ENCODE measurements at regions not wholly inside any gene's neighbourhood (a gene's known extent, or its start where the extent isn't known, plus 50 kb on each side); places are given as distances from the start of the nearest gene placed in this dataset.

DNA sequence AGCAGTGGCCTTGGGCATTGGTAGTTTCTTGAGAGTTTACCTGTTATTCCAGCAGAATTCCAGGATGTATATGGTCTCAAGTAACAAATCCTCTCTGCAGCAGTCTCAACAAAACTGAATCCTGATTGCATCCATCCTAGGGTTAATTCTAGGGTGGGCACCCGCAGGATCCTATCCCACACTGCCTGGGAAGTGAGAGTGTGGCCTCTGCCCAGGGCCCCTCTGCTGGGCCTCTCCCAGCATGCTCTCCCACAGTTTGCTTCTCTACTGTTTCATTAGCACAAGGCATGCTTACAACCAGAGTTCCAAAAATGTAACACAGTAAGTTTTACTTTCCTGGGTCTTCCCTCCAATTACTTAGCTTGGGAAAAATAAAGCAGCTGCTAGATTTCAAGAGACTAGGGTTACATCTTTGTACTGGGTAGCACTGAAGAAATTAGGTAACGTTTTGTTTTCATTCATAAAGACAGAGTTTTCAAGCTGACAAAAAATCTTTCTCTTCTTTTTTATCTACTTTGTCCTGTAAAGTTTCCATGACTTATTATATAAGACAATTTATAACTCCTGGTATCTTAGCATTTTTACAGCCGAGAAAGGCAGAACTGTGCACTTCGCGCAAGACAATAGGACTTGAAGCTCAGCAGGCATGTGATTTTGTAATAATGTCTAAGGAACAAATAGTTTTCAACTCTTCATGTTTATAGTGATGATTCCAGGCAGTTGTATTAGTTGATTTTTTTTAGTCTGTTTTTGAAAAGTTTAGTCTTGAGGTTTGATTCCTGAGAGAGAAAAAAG lies 131.2 kb upstream of the PCDH18 start:
- no peak overlapping the region for H3K4me3 Mint-ChIP-seq
- intact Hi-C loops (cut with micrococcal nuclease): no loop called here
- CTCF ChIA-PET: interaction anchor here (0.6 kb wide), 1 partner anchor 119 kb away, joined by 4 read pairs; no protein-coding TSS in a partner anchor

DNA sequence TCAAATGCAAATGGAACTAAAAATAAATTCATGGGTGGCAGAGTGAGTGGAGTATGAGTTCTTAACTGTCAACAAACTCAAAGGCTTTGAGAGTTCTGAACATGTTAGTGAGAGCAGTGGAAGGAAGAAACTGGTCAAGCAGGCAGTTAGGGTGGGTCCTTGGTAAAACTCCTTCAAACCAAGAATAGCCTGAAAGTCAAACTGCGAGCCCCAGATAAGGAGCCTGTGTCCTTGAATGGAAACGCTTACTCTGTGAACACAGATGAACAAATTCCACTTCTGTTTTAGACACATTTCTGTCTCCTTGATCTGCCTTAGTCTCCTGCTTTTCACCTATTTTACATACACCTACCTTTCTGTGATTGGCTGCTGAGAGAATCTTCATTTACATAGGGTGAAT lies 129.4 kb upstream of the PCDH18 start:
- no peak overlapping the region for H3K27ac ChIP-seq (ENCODE audit: low read depth, low read length)
- H3K4me3 ChIP-seq (ENCODE audit: low read length): no peak overlapping the region
- intact Hi-C loops (cut with micrococcal nuclease): no loop called here

More for the DNA sequence above, 131.2 kb upstream of the PCDH18 start:
- H3K36me3 Mint-ChIP-seq: no peaks in the 10 kb centered on the region
- Histone ChIP-seq H3K36me3 (ENCODE audit: control insufficient read depth in 2 of 3, insufficient read depth in 3 of 3, low read length in 3 of 3) (no peaks in the 10 kb centered on the region), H3K9me3 (ENCODE audit: control insufficient read depth in 2 of 3, low read length in 3 of 3) (no peaks in the 10 kb centered on the region), H3K27ac (ENCODE audit: low read depth, low read length) (no peak overlapping the region), H3K4me1 (ENCODE audit: control insufficient read depth in 2 of 2, insufficient read depth in 2 of 2, low read length in 2 of 2) (no peaks in the 10 kb centered on the region), H3K4me3 (ENCODE audit: low read length) (no peak overlapping the region), H3K27me3 (ENCODE audit: control insufficient read depth in 2 of 2, insufficient read depth in 2 of 2, low read length in 2 of 2) (no peaks in the 10 kb centered on the region)
- no peak overlapping the region for H3K27ac Mint-ChIP-seq
- H3K9me3 Mint-ChIP-seq: peaks cover 0 to 14% (median 2%) of the 10 kb centered on the region in 11 donors
- no peak for DNase-seq
- no peaks in the 10 kb centered on the region for H3K27me3 Mint-ChIP-seq
- ATAC-seq: no peak
- H3K4me1 Mint-ChIP-seq: no peaks in the 10 kb centered on the region
- POLR2A ChIA-PET: no interaction called here

DNA sequence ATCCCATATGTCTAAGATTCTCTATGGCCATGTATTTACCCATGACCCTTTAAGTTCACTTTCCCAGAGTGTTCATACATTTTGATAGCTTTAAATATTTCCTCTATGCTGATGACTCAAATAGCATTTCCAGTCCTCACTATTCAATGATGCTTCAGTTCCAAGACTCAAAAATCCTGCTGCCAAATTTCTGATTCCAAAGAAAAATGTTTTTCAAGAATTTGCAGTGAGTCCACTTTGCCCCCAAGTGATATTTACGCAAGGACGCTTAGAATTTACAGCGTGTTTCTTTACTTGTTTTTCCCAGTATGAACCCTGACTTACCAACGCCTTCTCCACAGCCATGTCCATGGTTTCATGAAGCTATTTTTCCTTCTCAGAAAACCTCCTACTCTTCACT lies 127.9 kb upstream of the PCDH18 start:
- ChIA-PET CTCF (no interaction called here), POLR2A (no interaction called here)
- Histone ChIP-seq H3K4me1 (ENCODE audit: control insufficient read depth in 2 of 2, insufficient read depth in 2 of 2, low read length in 2 of 2) (no peaks in the 10 kb centered on the region), H3K27me3 (ENCODE audit: control insufficient read depth in 2 of 2, insufficient read depth in 2 of 2, low read length in 2 of 2) (no peaks in the 10 kb centered on the region), H3K36me3 (ENCODE audit: control insufficient read depth in 2 of 3, insufficient read depth in 3 of 3, low read length in 3 of 3) (no peaks in the 10 kb centered on the region), H3K27ac (ENCODE audit: low read depth, low read length) (no peak overlapping the region), H3K4me3 (ENCODE audit: low read length) (no peak overlapping the region), H3K9me3 (ENCODE audit: control insufficient read depth in 2 of 3, low read length in 3 of 3) (no peaks in the 10 kb centered on the region)
- H3K27ac Mint-ChIP-seq: no peak overlapping the region
- peaks cover 0 to 8% (median 2%) of the 10 kb centered on the region in 11 donors for H3K9me3 Mint-ChIP-seq
- H3K36me3 Mint-ChIP-seq: no peaks in the 10 kb centered on the region
- no peaks in the 10 kb centered on the region for H3K27me3 Mint-ChIP-seq
- intact Hi-C loops (cut with micrococcal nuclease): no loop called here
- ATAC-seq: no peak
- no peak overlapping the region for H3K4me3 Mint-ChIP-seq
- no peaks in the 10 kb centered on the region for H3K4me1 Mint-ChIP-seq
- no peak for DNase-seq

More for the DNA sequence above, 129.4 kb upstream of the PCDH18 start:
- H3K36me3 Mint-ChIP-seq: no peaks in the 10 kb centered on the region
- no peak overlapping the region for H3K27ac Mint-ChIP-seq
- Histone ChIP-seq H3K9me3 (ENCODE audit: control insufficient read depth in 2 of 3, low read length in 3 of 3) (no peaks in the 10 kb centered on the region), H3K36me3 (ENCODE audit: control insufficient read depth in 2 of 3, insufficient read depth in 3 of 3, low read length in 3 of 3) (no peaks in the 10 kb centered on the region), H3K27me3 (ENCODE audit: control insufficient read depth in 2 of 2, insufficient read depth in 2 of 2, low read length in 2 of 2) (no peaks in the 10 kb centered on the region), H3K4me1 (ENCODE audit: control insufficient read depth in 2 of 2, insufficient read depth in 2 of 2, low read length in 2 of 2) (no peaks in the 10 kb centered on the region)
- DNase-seq (no peak), ATAC-seq (no peak)
- no peaks in the 10 kb centered on the region for H3K27me3 Mint-ChIP-seq
- no peaks in the 10 kb centered on the region for H3K4me1 Mint-ChIP-seq
- POLR2A ChIA-PET: no interaction called here
- H3K4me3 Mint-ChIP-seq: no peak overlapping the region
- CTCF ChIA-PET: no interaction called here
- peaks cover 0 to 14% (median 2%) of the 10 kb centered on the region in 11 donors for H3K9me3 Mint-ChIP-seq

DNA sequence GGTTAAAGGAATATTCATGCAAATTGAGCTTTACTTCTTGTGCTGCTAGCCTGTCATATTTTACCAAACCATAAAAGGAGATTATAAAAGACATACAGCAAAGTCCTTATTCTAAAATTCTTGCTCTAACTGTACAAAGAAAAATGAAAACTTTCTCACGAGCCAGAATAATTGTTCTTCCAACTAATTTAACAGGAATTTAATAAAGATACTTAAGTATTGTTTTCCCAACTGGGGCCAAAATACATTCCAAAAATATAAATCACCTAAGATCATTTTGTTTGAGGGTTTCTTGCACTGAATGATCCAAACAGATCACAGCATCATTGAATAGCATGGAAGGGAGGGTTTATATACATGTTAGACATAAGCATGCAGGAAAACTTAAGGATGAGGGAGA lies 127.1 kb upstream of the PCDH18 start:
- Histone ChIP-seq H3K4me1 (ENCODE audit: control insufficient read depth in 2 of 2, insufficient read depth in 2 of 2, low read length in 2 of 2) (no peaks in the 10 kb centered on the region), H3K27me3 (ENCODE audit: control insufficient read depth in 2 of 2, insufficient read depth in 2 of 2, low read length in 2 of 2) (no peaks in the 10 kb centered on the region), H3K9me3 (ENCODE audit: control insufficient read depth in 2 of 3, low read length in 3 of 3) (no peaks in the 10 kb centered on the region), H3K36me3 (ENCODE audit: control insufficient read depth in 2 of 3, insufficient read depth in 3 of 3, low read length in 3 of 3) (no peaks in the 10 kb centered on the region), H3K27ac (ENCODE audit: low read depth, low read length) (no peak overlapping the region), H3K4me3 (ENCODE audit: low read length) (no peak overlapping the region)
- ChIA-PET CTCF (no interaction called here), POLR2A (no interaction called here)
- no peaks in the 10 kb centered on the region for H3K36me3 Mint-ChIP-seq
- H3K4me3 Mint-ChIP-seq: no peak overlapping the region
- no peak overlapping the region for H3K27ac Mint-ChIP-seq
- H3K27me3 Mint-ChIP-seq: no peaks in the 10 kb centered on the region
- peaks cover 0 to 4% (median 0%) of the 10 kb centered on the region in 11 donors for H3K9me3 Mint-ChIP-seq
- ATAC-seq (no peak), DNase-seq (no peak)
- intact Hi-C loops (cut with micrococcal nuclease): no loop called here
- no peaks in the 10 kb centered on the region for H3K4me1 Mint-ChIP-seq

DNA sequence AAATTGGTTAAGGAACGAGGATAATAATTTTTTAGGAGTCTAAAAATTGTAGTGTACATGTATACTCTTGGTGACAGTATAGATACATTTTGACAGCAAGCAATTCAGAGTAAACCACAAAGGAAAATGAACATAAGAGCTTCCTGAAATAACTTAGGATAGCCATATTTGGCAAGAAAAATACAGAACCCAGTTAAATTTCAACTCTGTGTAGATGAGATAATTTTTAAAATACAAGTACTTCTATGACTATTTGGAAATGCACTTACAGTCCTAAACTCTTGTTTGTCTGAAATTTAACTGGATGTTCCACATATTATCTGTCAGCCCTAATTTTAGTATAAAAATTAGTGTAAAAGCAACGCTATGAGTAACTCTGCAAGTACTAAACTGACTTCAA lies 124.4 kb upstream of the PCDH18 start:
- H3K4me1 ChIP-seq (ENCODE audit: control insufficient read depth in 2 of 2, insufficient read depth in 2 of 2, low read length in 2 of 2): no peaks in the 10 kb centered on the region
- H3K27me3 ChIP-seq (ENCODE audit: control insufficient read depth in 2 of 2, insufficient read depth in 2 of 2, low read length in 2 of 2): no peaks in the 10 kb centered on the region
- CTCF ChIA-PET: no interaction called here
- H3K4me1 Mint-ChIP-seq: no peaks in the 10 kb centered on the region
- DNase-seq: no peak
- no peaks in the 10 kb centered on the region for H3K36me3 ChIP-seq (ENCODE audit: control insufficient read depth in 2 of 3, insufficient read depth in 3 of 3, low read length in 3 of 3)
- H3K27ac ChIP-seq (ENCODE audit: low read depth, low read length): no peak overlapping the region
- H3K27ac Mint-ChIP-seq: no peak overlapping the region
- intact Hi-C loops (cut with micrococcal nuclease): no loop called here
- POLR2A ChIA-PET: no interaction called here
- no peak for ATAC-seq
- H3K36me3 Mint-ChIP-seq: no peaks in the 10 kb centered on the region
- peaks cover 0 to 4% (median 0%) of the 10 kb centered on the region in 11 donors for H3K9me3 Mint-ChIP-seq
- no peak overlapping the region for H3K4me3 ChIP-seq (ENCODE audit: low read length)
- H3K27me3 Mint-ChIP-seq: no peaks in the 10 kb centered on the region
- H3K9me3 ChIP-seq (ENCODE audit: control insufficient read depth in 2 of 3, low read length in 3 of 3): no peaks in the 10 kb centered on the region
- no peak overlapping the region for H3K4me3 Mint-ChIP-seq

DNA sequence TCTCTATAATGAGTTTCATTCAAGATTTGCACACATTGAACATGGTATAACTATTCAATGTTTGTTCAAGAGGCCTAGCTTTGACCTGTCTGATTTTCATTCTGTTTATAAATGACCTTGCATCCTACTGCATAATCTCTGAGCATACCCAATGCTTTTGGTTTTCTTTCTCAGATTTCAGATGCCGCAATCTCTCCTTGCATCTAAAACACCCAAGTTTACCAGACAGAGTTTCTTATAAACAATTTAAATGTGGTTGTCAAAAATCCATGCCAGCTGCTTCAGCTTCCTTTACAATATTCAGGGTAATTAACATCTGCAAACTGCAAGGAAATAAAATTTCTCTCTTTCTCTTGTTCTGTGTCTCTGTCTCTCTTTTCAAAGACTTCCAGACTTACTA lies 123.0 kb upstream of the PCDH18 start:
- Histone ChIP-seq H3K4me3 (ENCODE audit: low read length) (no peak overlapping the region), H3K4me1 (ENCODE audit: control insufficient read depth in 2 of 2, insufficient read depth in 2 of 2, low read length in 2 of 2) (no peaks in the 10 kb centered on the region), H3K9me3 (ENCODE audit: control insufficient read depth in 2 of 3, low read length in 3 of 3) (no peaks in the 10 kb centered on the region), H3K27ac (ENCODE audit: low read depth, low read length) (no peak overlapping the region), H3K27me3 (ENCODE audit: control insufficient read depth in 2 of 2, insufficient read depth in 2 of 2, low read length in 2 of 2) (no peaks in the 10 kb centered on the region), H3K36me3 (ENCODE audit: control insufficient read depth in 2 of 3, insufficient read depth in 3 of 3, low read length in 3 of 3) (no peaks in the 10 kb centered on the region)
- no peak overlapping the region for H3K27ac Mint-ChIP-seq
- H3K27me3 Mint-ChIP-seq: no peaks in the 10 kb centered on the region
- ATAC-seq (no peak), DNase-seq (no peak)
- no peak overlapping the region for H3K4me3 Mint-ChIP-seq
- no peaks in the 10 kb centered on the region for H3K36me3 Mint-ChIP-seq
- ChIA-PET CTCF (no interaction called here), POLR2A (no interaction called here)
- H3K4me1 Mint-ChIP-seq: no peaks in the 10 kb centered on the region
- peaks cover 0 to 2% (median 0%) of the 10 kb centered on the region in 11 donors for H3K9me3 Mint-ChIP-seq
- intact Hi-C loops (cut with micrococcal nuclease): no loop called here

DNA sequence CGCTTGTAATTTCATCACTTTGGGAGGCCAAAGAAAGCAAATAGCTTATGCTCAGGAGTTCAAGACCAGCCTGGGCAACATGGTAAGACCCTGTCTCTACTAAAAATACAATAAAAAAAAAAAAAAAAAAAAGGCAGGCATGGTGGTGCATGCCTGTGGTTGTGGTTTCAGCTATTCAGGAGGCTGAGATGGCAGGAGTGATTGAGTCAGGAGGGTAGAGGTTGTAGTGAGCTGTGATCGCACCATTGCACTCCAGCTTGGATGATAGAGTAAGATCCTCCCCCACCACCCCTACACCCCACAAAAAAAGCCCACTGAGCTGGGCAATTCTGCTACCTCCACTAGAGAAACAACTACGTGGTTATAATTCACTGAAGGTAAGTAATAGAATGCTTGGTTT lies 118.8 kb upstream of the PCDH18 start:
- Mint-ChIP-seq H3K27ac (no peak overlapping the region), H3K4me1 (no peaks in the 10 kb centered on the region), H3K27me3 (no peaks in the 10 kb centered on the region), H3K9me3 (peaks cover 0 to 3% (median 0%) of the 10 kb centered on the region in 11 donors), H3K4me3 (no peak overlapping the region), H3K36me3 (no peaks in the 10 kb centered on the region)
- no peak overlapping the region for H3K4me3 ChIP-seq (ENCODE audit: low read length)
- ATAC-seq (no peak), DNase-seq (no peak)
- H3K9me3 ChIP-seq (ENCODE audit: control insufficient read depth in 2 of 3, low read length in 3 of 3): no peaks in the 10 kb centered on the region
- no peaks in the 10 kb centered on the region for H3K27me3 ChIP-seq (ENCODE audit: control insufficient read depth in 2 of 2, insufficient read depth in 2 of 2, low read length in 2 of 2)
- CTCF ChIA-PET: no interaction called here
- intact Hi-C loops (cut with micrococcal nuclease): no loop called here
- no peak overlapping the region for H3K27ac ChIP-seq (ENCODE audit: low read depth, low read length)
- POLR2A ChIA-PET: no interaction called here
- no peaks in the 10 kb centered on the region for H3K36me3 ChIP-seq (ENCODE audit: control insufficient read depth in 2 of 3, insufficient read depth in 3 of 3, low read length in 3 of 3)
- H3K4me1 ChIP-seq (ENCODE audit: control insufficient read depth in 2 of 2, insufficient read depth in 2 of 2, low read length in 2 of 2): no peaks in the 10 kb centered on the region
